ENCODE measurements at regions not wholly inside any gene's neighbourhood (a gene's known extent, or its start where the extent isn't known, plus 50 kb on each side); places are given as distances from the start of the nearest gene placed in this dataset.

- Mint-ChIP-seq H3K27ac (no peak overlapping the region), H3K36me3 (no peaks in the 10 kb centered on the region), H3K9me3 (no peaks in the 10 kb centered on the region), H3K4me3 (no peak overlapping the region), H3K4me1 (peaks cover 6% of the 10 kb centered on the region), H3K27me3 (ENCODE audit: low read depth in 3 of 3) (no peaks in the 10 kb centered on the region)
- Histone ChIP-seq H3K9me3 (replicated peaks in 1 of 2; ENCODE audit: control insufficient read depth in 1 of 2, insufficient read depth in 1 of 2, low read length in 2 of 2) (no peaks in the 10 kb centered on the region), H4K20me1 (ENCODE audit: insufficient read depth, low read length) (no peaks in the 10 kb centered on the region), H3K4me3 (replicated peaks in 1 of 3; ENCODE audit: low read depth in 2 of 3, low read length in 3 of 3) (no peak overlapping the region), H3K9ac (ENCODE audit: insufficient read depth, low read length, poor library complexity, severe bottlenecking) (no peak overlapping the region), H3K4me1 (ENCODE audit: control insufficient read depth in 1 of 2, insufficient read depth in 2 of 2, low read length in 2 of 2) (no peaks in the 10 kb centered on the region), H3K27me3 (ENCODE audit: control insufficient read depth in 2 of 2, insufficient read depth in 2 of 2, low read length in 2 of 2) (no peaks in the 10 kb centered on the region), H2AFZ (ENCODE audit: insufficient read depth, low read depth, low read length, poor library complexity, severe bottlenecking) (no peak overlapping the region), H3K4me2 (replicated peaks; ENCODE audit: extremely low read depth, low read length, poor library complexity, severe bottlenecking) (no peak overlapping the region), H3K27ac (ENCODE audit: low read depth in 1 of 2, low read length in 2 of 2) (no peak overlapping the region), H3K36me3 (replicated peaks in 1 of 2; ENCODE audit: control insufficient read depth in 1 of 2, insufficient read depth in 2 of 2, low read length in 2 of 2) (no peaks in the 10 kb centered on the region), H3K79me2 (ENCODE audit: insufficient read depth, low read length) (no peaks in the 10 kb centered on the region)
- TF ChIP-seq CTCF (IDR thresholded peaks at IDR 0.05), result no peak
- no peak for DNase-seq
- WGBS (ENCODE audit: insufficient coverage), result 0% methylated on average over 1 of the region's 6 CpGs
- intact Hi-C loops (cut with micrococcal nuclease), result no loop called here
These were observed 164.1 kb upstream of the SYNDIG1 start for GRCh38 chr20:24305371-24305770.

- no peaks in the 10 kb centered on the region for H3K9me3 Mint-ChIP-seq
- DNase-seq, result no peak
- H4K20me1 ChIP-seq (ENCODE audit: insufficient read depth, low read length), result no peaks in the 10 kb centered on the region
- H2AFZ ChIP-seq (ENCODE audit: insufficient read depth, low read depth, low read length, poor library complexity, severe bottlenecking), result no peak overlapping the region
- WGBS (ENCODE audit: insufficient coverage), result no CpG with 5 or more reads among the region's 2 CpGs
- no peaks in the 10 kb centered on the region for H3K27me3 Mint-ChIP-seq (ENCODE audit: low read depth in 3 of 3)
- H3K4me1 ChIP-seq (ENCODE audit: control insufficient read depth in 1 of 2, insufficient read depth in 2 of 2, low read length in 2 of 2), result no peaks in the 10 kb centered on the region
- no peaks in the 10 kb centered on the region for H3K9me3 ChIP-seq (replicated peaks in 1 of 2; ENCODE audit: control insufficient read depth in 1 of 2, insufficient read depth in 1 of 2, low read length in 2 of 2)
- intact Hi-C loops (cut with micrococcal nuclease), result no loop called here
- no peaks in the 10 kb centered on the region for H3K27me3 ChIP-seq (ENCODE audit: control insufficient read depth in 2 of 2, insufficient read depth in 2 of 2, low read length in 2 of 2)
- H3K36me3 Mint-ChIP-seq, result no peaks in the 10 kb centered on the region
- H3K4me1 Mint-ChIP-seq, result peaks cover 6% of the 10 kb centered on the region
- H3K79me2 ChIP-seq (ENCODE audit: insufficient read depth, low read length), result no peaks in the 10 kb centered on the region
- H3K27ac Mint-ChIP-seq, result no peak overlapping the region
- H3K27ac ChIP-seq (ENCODE audit: low read depth in 1 of 2, low read length in 2 of 2), result no peak overlapping the region
- no peak overlapping the region for H3K4me2 ChIP-seq (replicated peaks; ENCODE audit: extremely low read depth, low read length, poor library complexity, severe bottlenecking)
- H3K36me3 ChIP-seq (replicated peaks in 1 of 2; ENCODE audit: control insufficient read depth in 1 of 2, insufficient read depth in 2 of 2, low read length in 2 of 2), result no peaks in the 10 kb centered on the region
- no peak overlapping the region for H3K9ac ChIP-seq (ENCODE audit: insufficient read depth, low read length, poor library complexity, severe bottlenecking)
- H3K4me3 ChIP-seq (replicated peaks in 1 of 3; ENCODE audit: low read depth in 2 of 3, low read length in 3 of 3), result no peak overlapping the region
- H3K4me3 Mint-ChIP-seq, result no peak overlapping the region
- TF ChIP-seq CTCF (IDR thresholded peaks at IDR 0.05), result no peak
These were observed 165.1 kb upstream of the SYNDIG1 start for GRCh38 chr20:24304291-24304690.

Data from CD14-positive monocyte (primary cell).